ENCODE measurements at regions not wholly inside any gene's neighbourhood (a gene's known extent, or its start where the extent isn't known, plus 50 kb on each side); places are given as distances from the start of the nearest gene placed in this dataset.
A peak's percentile ranks its signal among the peaks of the same experiment; 100 is the strongest.
"Not testable (repeated sequence)": the region's sequence is repeated elsewhere in the genome, so short reads cannot be mapped to it uniquely, and the experiment has no call there.

DNA sequence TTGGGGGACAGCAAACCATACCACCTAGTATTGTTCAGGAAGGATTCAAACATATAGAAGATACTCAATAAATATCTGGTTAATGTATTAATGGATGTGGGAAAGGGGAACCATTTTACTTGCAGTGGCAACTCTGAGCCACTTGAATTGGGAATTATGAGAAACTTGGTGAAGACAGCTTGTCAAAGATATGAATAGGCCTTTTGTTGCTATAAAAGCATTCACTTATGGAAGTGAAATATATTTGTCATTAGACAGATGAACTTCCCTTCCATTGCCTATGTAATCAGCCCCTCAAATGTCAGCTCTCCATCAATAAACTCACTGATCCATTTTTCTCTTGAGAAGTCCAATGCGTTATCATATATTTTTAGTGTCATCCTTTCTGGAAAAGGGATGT is 56.1 kb downstream of the GPR85 start:
- no peak for DNase-seq
- Histone ChIP-seq H3K27ac (no peak overlapping the region), H3K4me1 (no peaks in the 10 kb centered on the region), H3K9me3 (no peaks in the 10 kb centered on the region), H3K27me3 (ENCODE audit: low read depth) (no peaks in the 10 kb centered on the region), H3K4me3 (no peak overlapping the region), H3K36me3 (no peaks in the 10 kb centered on the region)
- no peak for ATAC-seq
- TF ChIP-seq, protein P1, sequence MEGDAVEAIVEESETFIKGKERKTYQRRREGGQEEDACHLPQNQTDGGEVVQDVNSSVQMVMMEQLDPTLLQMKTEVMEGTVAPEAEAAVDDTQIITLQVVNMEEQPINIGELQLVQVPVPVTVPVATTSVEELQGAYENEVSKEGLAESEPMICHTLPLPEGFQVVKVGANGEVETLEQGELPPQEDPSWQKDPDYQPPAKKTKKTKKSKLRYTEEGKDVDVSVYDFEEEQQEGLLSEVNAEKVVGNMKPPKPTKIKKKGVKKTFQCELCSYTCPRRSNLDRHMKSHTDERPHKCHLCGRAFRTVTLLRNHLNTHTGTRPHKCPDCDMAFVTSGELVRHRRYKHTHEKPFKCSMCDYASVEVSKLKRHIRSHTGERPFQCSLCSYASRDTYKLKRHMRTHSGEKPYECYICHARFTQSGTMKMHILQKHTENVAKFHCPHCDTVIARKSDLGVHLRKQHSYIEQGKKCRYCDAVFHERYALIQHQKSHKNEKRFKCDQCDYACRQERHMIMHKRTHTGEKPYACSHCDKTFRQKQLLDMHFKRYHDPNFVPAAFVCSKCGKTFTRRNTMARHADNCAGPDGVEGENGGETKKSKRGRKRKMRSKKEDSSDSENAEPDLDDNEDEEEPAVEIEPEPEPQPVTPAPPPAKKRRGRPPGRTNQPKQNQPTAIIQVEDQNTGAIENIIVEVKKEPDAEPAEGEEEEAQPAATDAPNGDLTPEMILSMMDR (IDR thresholded peaks at IDR 0.05): no peak
- intact Hi-C loops (cut with DNase I): no loop called here

DNA sequence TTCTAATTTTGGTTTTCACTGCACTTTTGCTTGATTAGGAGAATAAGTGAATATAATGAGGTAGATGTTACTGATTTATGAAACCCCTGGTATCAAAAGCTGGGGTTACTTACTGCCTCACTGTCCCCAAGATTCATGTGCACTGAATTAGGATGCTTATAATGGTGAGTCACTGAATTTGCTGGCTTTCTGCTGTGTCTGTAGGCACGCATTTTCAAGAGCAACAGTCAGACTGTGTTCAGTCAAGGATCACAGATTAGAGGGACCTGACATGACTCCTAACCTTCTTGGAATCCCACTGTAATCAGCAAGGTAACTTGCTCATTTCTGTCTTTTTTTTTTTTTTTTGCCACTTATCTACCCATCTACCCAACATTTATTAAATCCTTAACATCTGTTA is 59.7 kb downstream of the GPR85 start:
- Histone ChIP-seq H3K4me3 (no peak overlapping the region), H3K4me1 (no peaks in the 10 kb centered on the region), H3K9me3 (peaks cover 5% of the 10 kb centered on the region), H3K27me3 (ENCODE audit: low read depth) (no peaks in the 10 kb centered on the region), H3K36me3 (no peaks in the 10 kb centered on the region), H3K27ac (no peak overlapping the region)
- ATAC-seq: no peak
- DNase-seq: no peak
- intact Hi-C loops (cut with DNase I): no loop called here
- TF ChIP-seq, protein P1 (IDR thresholded peaks at IDR 0.05): no peak

DNA sequence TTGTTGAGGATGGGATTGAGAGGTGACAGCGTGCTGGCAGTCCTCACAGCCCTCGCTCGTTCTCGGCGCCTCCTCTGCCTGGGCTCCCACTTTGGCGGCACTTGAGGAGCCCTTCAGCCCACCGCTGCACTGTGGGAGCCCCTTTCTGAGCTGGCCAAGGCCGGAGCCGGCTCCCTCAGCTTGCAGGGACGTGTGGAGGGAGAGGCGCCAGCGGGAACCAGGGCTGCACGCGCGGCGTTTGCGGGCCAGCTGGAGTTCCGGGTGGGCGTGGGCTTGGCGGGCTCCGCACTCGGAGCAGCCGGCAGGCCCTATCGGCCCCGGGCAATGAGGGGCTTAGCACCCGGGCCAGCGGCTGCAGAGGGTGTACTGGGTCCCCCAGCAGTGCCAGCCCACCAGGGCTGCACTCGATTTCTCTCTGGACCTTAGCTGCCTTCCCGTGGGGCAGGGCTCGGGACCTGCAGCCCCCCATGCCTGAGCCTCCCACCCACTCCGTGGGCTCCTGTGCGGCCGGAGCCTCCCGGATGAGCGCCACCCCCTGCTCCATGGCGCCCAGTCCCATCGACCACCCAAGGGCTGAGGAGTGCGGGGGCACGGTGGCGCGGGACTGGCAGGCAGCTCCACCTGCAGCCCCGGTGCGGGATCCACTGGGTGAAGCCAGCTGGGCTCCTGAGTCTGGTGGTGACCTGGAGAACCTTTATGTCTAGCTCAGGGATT is 69.3 kb downstream of the GPR85 start:
- H3K27me3 ChIP-seq (ENCODE audit: low read depth); H3K36me3 ChIP-seq; H3K27ac ChIP-seq; H3K4me3 ChIP-seq; DNase-seq; ATAC-seq; H3K9me3 ChIP-seq; H3K4me1 ChIP-seq: not testable (repeated sequence)
- intact Hi-C loops (cut with DNase I): loop anchor here (10.0 kb wide), 1 partner anchor 408 kb away; no protein-coding TSS in a partner anchor

DNA sequence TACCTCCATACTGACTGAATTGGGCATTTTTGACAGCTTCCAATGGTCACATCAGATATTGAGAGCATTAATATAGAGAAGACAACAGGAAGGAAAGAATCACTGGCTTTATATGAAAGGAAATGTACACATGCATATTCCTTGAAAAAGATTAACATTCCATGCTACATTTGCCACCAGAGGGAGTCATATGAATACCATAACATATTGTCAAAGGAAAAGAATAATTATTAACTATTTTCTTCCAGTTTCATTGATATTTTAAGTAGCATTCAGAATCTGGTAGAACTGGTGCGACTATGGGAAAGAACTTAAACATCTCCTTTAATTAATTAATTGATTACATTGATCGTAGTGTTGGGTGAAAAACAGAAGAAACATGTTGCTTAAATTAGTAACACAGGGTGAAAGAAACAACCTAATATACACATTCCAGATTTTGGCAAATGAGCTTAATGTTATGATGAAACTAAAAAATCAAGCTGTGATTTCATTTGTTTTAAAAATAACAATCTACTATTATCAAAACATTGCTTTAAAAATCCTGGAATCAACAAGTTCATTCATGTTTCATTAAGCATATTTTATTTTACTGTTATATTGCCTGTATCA is 71.5 kb downstream of the GPR85 start:
- TF ChIP-seq, protein P1 (IDR thresholded peaks at IDR 0.05): peak; percentile 52
- Histone ChIP-seq H3K4me1 (no peaks in the 10 kb centered on the region), H3K27me3 (ENCODE audit: low read depth) (no peaks in the 10 kb centered on the region), H3K36me3 (no peaks in the 10 kb centered on the region), H3K27ac (no peak overlapping the region), H3K9me3 (no peaks in the 10 kb centered on the region), H3K4me3 (no peak overlapping the region)
- DNase-seq (no peak), ATAC-seq (peak in 1 of 2 donors; percentile 50)
- intact Hi-C loops (cut with DNase I): loop anchor here (10.0 kb wide), 1 partner anchor 410 kb away; no protein-coding TSS in a partner anchor

DNA sequence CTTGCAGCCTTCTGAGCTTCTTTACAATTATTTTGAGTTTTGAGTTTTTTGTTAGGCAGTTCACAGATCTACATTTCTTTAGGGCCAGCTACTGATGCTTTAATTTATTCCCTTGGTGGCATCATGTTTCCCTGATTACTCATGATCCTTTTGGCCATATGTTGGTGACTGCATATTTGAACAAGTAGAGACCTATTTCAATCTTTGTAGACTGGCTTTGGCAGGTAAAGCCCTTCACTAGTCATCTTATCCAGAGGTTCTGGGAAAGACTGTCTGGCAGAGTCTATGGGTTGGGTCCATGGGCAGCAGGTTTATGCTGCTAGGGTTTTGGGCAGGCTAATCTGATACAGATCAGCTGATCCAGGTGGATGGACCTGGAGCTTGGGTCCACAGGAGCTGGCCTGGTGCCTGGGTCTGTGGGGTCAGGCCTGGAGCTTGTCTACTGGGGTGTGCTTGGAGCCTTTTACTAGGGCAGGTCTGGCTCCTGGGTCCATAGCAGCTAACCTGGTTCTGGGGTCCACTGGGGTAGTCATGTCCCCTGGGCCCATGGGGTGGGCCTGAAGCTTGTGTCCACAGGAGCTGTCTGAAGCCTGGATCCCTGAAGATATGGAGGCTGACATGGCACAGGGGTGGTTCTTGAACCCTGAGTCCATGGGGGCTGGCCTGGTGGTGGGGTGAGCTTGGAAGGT is 72.7 kb downstream of the GPR85 start:
- Histone ChIP-seq H3K27me3 (ENCODE audit: low read depth) (no peaks in the 10 kb centered on the region), H3K27ac (no peak overlapping the region), H3K9me3 (no peaks in the 10 kb centered on the region), H3K4me1 (no peaks in the 10 kb centered on the region), H3K36me3 (no peaks in the 10 kb centered on the region), H3K4me3 (no peak overlapping the region)
- TF ChIP-seq, protein P1 (IDR thresholded peaks at IDR 0.05): no peak
- intact Hi-C loops (cut with DNase I): loop anchor here (10.0 kb wide), 1 partner anchor 411 kb away; no protein-coding TSS in a partner anchor
- DNase-seq: no peak
- ATAC-seq: no peak

DNA sequence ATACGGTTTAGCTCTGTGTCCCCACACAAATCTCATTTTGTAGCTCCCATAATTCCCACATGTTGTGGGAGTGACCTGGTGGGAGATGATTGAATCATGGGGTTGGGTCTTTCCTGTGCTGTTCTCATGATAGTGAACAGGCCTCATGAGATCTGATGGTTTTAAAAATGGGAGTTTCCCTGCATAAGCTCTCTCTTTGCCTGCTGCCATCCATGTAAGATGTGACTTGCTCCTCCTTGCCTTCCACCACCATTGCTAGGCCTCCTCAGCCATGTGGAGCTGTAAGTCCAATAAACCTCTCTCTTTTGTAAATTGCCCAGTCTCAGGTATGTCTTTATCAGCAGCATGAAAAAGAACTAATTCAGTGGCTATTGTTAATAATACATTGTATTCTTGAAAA is 73.8 kb downstream of the GPR85 start:
- H3K4me3 ChIP-seq; H3K36me3 ChIP-seq; H3K27me3 ChIP-seq (ENCODE audit: low read depth); DNase-seq; H3K9me3 ChIP-seq; H3K4me1 ChIP-seq; ATAC-seq; H3K27ac ChIP-seq: not testable (repeated sequence)
- intact Hi-C loops (cut with DNase I): loop anchor here (10.0 kb wide), 1 partner anchor 412 kb away; no protein-coding TSS in a partner anchor

Data from lower lobe of right lung (tissue), 2 donors.